Skin epidermis (tissue), 12 donors: ENCODE measurements at regions not wholly inside any gene's neighbourhood (a gene's known extent, or its start where the extent isn't known, plus 50 kb on each side); places are given as distances from the start of the nearest gene placed in this dataset.

Experiments used
- H3K27ac ChIP-seq, 21 experiments: fragments of 200-600 bp; sonication (generic) in 11 of 21; one replicate each; pipeline ENCODE4 v1.5.0; 2020; ENCODE audit warnings: mild to moderate bottlenecking in 3 of 21, inconsistent platforms in 2 of 21, moderate library complexity in 2 of 21
- H3K4me3 ChIP-seq, 7 experiments: fragments of 200-600 bp; sonication (generic) in 2 of 7; one replicate each; pipeline ENCODE4 v1.5.0; 2020; ENCODE audit warnings: inconsistent platforms in 2 of 7, mild to moderate bottlenecking in 2 of 7, moderate library complexity in 1 of 7

DNA sequence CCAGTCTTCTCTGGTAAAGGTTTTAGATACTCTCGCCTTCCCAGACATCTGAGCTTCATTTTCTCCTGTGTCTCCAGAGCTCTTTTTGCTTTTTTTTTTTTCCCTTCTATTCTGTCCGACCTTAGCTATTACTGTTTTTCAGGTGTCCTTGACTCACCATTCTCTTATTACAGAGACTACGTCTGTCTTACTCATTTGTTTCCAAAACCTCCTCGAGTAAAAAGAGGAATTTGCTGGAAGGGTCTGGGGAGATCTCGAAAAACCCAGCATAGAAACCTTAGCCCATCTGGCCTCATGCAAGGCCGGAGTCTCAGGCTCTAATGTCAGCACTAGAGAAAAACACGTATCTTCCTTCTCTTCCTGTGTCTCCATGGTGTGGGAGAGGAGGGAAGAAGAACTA, 109.2 kb upstream of the CARMIL1 start:
- peak overlapping the region in 14 of 21 experiments; percentile 1 to 77 (median 36) for H3K27ac ChIP-seq
- H3K4me3 ChIP-seq = no peak overlapping the region

DNA sequence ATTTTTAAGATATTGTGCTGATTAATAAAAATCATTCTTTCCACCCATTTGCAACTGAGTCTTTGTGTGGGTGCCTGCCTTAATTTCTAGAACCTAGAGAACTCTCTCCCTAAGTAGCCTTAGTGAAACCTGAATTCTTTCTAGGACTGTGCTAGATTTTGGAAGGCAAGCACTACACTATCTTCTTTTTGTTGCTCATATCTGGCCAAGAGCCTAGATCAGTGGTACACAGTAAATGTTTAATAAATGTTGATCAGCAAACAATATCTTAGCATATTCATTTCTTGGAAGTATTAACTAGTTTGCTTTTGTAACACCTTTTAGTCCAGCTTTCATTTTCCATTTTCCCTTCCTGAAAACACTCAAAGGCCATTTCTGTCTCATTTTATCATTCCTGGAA, 108.5 kb upstream of the CARMIL1 start:
- Histone ChIP-seq H3K27ac (peak overlapping the region in 13 of 21 experiments; percentile 4 to 78 (median 61)), H3K4me3 (no peak overlapping the region)

DNA sequence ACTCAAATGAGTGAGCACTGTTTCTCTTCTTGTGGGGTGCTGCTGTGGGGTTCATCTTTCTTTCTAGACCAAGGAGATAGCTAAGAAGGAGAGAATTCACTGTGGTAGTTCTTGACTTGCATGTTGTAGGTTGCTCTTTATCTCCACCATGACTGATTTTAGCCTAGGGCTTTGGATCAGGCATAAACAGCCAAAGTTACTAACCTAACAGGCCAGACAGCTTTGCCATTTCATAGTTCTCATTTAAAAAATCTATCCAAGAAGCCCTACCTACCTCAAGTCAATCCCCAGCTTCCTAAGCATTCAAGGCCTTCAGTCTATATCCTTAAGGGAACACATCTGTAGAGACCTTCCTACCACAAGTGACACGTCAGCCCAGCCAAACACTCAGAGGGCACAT, 107.9 kb upstream of the CARMIL1 start:
- H3K27ac ChIP-seq = peak overlapping the region in 15 of 21 experiments; percentile 4 to 78 (median 60)
- no peak overlapping the region for H3K4me3 ChIP-seq

DNA sequence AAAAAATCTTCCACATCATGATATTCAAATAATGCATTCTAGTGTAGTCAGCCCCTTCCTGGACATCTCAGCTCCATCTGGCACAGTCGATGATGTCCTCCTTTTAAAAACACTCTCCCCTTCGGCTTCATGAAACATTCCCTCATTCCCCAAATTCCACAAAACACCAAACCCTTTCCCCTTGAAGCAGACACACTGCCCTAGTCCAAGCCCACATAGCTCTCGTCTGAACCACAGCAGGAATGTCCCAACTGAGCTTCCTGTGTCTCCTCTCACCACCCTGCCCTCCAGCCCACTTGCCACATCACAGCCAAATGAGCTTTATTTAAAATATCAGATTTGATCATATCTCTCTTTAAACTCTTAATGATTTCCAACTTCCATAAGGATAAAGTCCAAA, 106.4 kb upstream of the CARMIL1 start:
- H3K27ac ChIP-seq = peak overlapping the region in 17 of 21 experiments; percentile 11 to 78 (median 56)

DNA sequence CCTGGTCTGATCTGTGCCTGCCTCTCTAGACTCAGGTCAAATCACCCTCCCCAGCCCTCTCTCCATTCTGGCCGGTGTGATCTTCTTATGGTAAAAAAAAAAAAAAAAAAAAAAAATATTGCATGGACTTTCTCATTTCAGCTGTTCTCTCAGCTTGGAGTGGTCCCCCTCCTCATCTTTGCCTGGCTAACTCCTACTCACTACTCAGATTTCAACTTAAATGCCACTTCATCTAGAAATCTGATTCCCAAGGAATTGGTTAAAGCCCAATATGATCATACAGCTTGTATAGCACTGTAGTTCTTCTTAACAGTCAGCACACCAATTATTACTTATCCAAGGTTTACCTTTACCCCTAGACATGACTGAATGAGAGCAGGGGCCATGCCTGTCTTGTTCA, 105.9 kb upstream of the CARMIL1 start:
- Histone ChIP-seq H3K27ac (peak overlapping the region in 17 of 21 experiments; percentile 5 to 78 (median 54)), H3K4me3 (no peak overlapping the region)

More for the DNA sequence above, 106.4 kb upstream of the CARMIL1 start:
- H3K4me3 ChIP-seq = no peak overlapping the region

DNA sequence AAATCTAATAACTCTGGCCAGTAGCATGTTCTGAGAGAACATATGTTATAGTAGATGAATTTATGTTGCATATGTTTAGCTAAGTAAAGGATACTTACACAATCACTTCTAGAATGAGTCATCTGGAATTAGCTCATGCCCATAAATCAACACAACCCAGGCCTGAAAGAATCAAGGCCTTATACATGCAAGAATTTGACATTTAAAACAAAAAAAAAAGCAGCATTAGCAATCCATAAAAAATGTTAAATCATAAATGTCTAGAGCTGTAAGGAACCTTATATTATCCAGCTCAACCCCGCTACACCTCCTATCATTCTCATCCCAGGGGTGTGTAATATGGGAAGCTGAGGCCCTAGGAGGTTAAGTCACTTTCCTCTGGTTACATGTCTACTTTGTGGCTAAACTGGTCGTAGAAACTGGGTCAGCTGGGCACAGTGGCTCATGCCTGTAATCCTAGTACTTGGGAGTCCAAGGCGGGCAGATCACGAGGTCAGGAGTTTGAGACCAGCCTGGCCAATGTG, 105.2 kb upstream of the CARMIL1 start:
- peak overlapping the region in 17 of 21 experiments; percentile 26 to 78 (median 61) for H3K27ac ChIP-seq
- H3K4me3 ChIP-seq = no peak overlapping the region

DNA sequence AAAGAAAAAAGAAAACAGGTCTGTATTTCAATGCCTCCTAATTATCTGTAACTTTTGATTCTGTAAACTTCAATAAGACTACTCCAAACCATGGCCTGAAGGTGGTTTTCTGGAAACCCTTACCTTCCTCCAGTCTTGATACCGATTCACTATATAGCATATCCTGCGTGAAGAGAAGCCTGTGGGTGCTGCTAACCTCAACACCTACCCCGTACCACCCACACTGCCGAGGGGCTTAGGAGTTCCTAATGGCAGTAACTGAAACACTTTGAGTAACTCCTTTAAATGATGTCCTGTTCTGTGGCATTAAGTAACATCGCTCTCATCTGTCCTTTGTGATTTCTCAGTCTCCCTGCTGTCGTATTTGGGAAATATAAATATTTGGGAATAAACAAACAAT, 104.5 kb upstream of the CARMIL1 start:
- Histone ChIP-seq H3K27ac (peak overlapping the region in 16 of 21 experiments; percentile 10 to 78 (median 60)), H3K4me3 (no peak overlapping the region)

DNA sequence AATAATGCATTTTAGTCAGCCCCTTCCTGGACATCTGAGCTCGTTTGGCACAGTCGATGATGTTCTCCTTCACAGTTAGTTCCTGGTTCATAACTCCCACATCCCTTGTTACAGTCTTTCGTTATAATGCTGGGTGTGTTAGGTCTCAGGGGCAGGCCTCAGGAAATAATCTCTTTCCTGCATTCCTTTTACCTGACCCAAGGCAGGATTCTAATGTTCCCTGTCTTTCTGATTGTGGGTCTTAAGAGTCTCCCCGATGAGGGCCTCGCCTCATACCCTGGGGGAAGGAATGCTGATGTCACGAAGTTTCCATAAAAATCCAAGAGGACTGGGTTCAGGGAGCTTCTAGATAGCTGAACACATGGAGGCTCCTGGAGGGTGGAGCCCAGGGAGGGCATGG, 104.0 kb upstream of the CARMIL1 start:
- no peak overlapping the region for H3K4me3 ChIP-seq

DNA sequence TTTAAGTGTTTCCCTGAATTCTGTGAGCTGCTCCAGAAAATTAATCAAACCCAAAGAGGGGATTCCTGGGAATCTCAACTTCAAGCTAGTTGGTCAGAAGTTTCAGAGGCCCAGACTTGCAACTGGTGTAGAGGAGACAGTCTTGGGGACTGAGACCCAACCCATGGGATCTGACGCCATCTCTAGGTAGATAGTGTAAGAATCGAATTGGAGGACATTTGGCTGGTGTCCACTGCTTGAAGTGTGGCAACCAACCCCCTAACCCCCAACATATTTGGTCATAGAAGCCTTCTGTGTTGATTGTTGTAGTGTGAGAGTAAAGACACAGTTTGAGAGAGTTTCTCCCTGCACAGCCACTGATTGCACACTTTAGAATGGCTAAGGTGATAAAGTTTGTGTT, 103.5 kb upstream of the CARMIL1 start:
- peak overlapping the region in 7 of 21 experiments; percentile 7 to 74 (median 72) for H3K27ac ChIP-seq

More for the DNA sequence above, 104.0 kb upstream of the CARMIL1 start:
- peak overlapping the region in 12 of 21 experiments; percentile 7 to 78 (median 62) for H3K27ac ChIP-seq

DNA sequence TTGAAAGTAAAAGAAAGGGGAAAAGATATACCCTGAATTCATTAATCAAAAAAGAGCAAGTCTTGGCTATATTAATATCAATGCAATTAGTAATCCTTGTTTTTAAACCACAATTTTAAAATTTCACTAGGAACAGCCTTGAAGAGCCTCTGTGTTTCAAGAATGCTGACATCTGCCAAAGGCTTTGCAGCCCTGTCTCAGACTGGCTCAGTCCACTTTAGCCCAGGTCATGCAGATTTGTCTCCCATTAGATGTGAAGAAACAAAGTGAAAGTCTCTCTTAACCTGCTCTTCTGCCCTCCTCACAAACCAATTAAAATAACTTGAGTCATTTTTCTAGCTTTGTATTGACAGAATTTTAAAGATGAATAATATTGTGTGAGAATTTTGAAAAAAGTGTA, 102.7 kb upstream of the CARMIL1 start:
- Histone ChIP-seq H3K27ac (peak overlapping the region in 1 of 21 experiments; percentile 8), H3K4me3 (no peak overlapping the region)

More for the DNA sequence above, 103.5 kb upstream of the CARMIL1 start:
- H3K4me3 ChIP-seq = no peak overlapping the region

DNA sequence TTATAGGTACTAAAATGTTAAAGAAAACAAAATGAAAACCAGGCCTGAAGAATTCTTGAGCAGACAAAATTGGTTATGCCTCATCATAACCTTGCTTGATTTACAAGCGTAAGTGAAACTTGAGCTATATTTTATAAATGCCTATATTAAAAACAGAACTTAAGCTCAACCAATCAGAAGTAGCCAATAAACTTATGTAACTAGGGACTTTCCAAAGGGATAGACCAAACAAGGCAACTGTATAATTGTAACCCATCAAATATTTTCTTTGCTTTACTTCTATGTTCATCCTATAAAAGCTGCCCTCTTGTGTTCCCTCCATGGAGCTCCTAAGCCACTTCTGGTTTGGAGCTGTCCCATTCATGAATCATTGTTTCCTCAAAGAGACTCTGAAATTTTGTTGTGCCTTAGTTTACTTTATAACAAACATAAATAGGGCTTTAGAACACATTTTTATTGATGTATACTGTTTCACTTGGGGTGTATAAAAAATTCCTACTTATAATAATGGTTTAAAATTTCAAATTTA, 101.6 kb upstream of the CARMIL1 start:
- Histone ChIP-seq H3K27ac (no peak overlapping the region), H3K4me3 (no peak overlapping the region)

DNA sequence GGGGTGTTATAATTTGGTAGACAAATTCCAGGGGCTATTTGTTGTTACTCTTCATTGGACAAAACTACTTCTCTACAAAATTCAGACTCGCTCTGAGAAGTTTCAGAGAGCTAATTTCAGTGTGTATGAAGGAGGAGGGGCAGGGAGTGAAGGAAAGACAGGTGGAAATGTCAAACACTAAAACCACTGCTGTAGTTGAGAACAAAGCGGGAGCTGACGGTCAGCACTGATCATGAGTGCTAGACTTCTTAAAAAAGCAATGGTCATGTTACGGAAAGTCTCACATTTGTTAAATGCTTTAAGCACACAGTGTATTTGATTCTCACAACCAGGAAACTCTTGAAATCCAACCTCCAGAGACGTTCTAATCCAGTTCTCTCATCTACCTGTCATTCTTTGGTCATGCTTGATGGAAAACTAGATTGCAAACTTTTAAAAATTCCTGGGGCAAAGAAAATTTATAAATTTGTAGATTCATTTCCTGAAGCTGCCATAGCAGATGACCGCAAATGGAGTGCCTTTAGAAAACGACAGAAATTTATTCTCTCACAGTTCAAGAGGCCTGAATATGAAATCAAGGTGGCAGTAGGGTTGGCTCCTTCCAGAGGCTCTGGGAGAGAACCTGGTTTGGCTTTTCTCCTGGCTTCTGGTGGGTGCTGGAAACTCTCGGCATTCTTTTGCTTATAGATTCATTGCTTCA, 100.7 kb upstream of the CARMIL1 start:
- H3K4me3 ChIP-seq = no peak overlapping the region
- H3K27ac ChIP-seq = peak overlapping the region in 14 of 21 experiments; percentile 7 to 87 (median 53)

DNA sequence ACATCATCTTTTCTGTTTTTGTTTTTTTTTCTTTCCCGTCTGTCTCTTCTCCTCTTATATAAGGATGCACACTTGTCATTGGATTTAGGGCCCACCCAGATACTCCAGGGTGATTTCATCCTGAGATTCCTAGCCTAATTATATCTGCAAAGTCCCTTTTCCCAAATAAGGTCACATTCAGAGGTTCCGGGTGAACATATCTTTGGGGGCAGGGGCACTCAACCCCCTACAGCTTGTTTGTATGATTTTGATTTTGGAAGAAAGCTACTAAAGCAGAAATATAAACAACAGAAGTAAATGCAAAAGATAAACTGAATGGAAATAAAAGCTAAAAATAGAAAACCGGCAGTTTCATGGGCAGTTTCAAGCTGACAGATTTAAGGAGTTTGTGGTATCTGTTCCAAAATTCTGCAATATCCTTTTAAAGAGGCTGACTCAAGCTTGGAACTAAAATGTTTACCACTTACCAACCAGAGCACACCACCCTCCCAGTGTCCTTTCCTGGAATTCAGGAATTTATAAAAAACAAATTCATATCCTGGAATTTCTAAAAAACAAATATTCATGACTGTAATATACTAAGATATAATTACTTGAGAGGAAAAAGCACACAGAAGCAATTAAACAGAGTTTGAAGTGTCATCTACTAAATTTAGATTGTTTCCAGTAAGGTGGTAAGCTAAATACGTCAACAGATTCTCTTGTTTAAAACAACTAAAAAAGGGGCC, 100.0 kb upstream of the CARMIL1 start:
- Histone ChIP-seq H3K4me3 (no peak overlapping the region), H3K27ac (peak overlapping the region in 14 of 21 experiments; percentile 7 to 87 (median 66))

DNA sequence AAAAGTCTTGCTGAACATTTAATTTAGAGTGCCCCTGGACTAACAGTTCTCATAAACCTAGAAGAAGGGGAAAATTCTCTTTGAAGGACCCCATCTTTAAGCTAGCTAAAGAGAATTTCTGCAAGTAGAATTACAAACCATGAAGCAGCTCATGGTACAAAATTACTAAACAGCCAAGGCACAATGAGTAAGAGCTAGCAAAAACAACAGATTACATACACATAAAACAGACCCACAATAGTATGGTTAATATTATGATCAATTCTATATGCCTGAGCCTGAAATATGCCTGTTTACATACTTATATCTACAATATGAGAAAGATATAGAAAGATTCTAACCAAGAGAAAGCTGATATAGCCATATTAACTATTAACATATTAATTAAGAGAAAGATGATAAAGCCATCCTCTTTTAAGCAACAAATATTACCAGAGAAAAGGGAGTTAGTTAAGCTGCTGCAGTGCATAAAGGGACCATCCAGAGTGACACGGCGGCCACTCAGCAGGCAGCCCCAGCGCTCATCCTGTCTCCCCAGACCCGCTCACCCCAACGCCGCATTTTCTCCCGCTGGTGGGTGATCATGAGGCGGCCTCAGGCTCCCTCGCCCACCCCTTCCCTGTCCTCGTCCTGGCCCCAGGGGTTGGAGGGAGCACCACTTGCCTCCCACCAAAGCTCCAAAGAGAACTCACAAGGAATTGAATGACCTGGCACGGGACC, 98.4 kb upstream of the CARMIL1 start:
- Histone ChIP-seq H3K27ac (peak overlapping the region in 10 of 21 experiments; percentile 10 to 77 (median 66)), H3K4me3 (no peak overlapping the region)

DNA sequence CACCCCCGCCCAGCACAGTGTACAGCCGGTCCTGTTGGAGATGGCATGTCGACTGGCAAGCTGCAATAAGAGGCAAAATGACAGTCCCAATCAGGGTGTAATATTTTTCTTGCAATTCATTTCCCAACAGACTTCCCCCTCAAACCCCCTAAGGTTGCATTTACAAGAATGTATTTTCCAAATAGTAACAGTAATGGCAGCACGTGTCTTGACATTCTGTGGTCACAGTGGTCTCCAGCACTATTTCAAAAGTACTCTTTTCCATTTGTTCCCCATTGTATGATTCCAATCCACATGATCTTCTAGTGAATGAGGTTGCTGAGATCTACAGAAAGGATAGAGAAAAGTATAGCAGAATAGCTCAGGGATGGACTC, 97.8 kb upstream of the CARMIL1 start:
- peak overlapping the region in 1 of 21 experiments; percentile 26 for H3K27ac ChIP-seq
- no peak overlapping the region for H3K4me3 ChIP-seq

DNA sequence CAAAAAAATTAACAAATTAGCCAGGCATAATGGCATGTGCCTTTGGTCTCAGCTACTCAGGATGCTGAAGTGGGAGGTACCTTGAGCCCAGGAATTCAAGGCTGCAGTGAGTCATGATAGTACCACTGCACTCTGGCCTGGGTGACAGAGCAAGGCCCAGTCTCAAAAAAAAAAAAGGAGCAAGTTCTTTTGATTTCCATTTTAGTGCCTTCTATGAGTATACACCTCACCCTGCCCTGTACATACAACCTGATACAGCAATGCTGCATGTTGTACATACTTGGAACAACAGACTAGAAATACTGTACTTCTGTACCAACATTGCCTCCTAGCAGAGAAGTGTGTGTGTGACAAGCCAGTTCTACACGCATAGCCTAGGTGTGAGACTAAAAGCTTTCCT, 97.3 kb upstream of the CARMIL1 start:
- Histone ChIP-seq H3K27ac (no peak overlapping the region), H3K4me3 (no peak overlapping the region)

DNA sequence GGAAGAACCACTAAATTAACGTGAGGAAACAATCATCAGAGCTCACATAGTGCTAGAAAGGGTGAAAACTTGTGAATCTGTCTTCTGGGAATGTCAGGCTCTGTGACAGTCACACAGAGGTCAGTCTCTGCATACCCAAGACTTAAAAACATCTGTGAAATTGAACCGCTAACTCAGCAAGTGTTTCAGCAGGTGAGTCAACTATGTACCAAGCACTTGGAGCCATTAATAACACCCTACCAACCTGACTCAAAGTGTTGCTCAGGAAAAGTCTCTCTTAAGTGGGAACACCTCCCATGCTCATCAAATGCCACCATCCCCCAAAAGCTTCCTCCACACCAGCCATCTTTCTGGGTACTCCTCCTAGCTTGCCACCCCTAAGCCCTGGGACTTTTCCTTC, 92.3 kb upstream of the CARMIL1 start:
- H3K4me3 ChIP-seq = no peak overlapping the region

DNA sequence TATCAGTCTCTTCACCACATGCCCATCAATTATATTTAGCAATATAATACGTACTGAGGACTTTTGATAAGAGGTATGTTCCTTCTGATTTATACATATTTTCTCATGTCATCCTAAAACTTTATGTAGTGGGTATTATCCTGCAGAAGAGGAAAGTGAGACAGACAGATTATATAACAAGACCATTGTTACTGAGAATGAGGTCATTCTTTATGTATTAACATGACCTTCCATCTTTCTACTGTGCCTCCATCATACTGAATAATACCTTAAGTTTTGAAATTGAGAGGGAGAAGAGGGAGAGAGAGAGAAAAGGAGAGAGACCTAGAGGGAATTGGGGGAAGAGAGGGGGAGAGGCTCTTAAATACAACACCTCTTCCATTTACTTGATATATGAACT, 90.9 kb upstream of the CARMIL1 start:
- no peak overlapping the region for H3K4me3 ChIP-seq
- no peak overlapping the region for H3K27ac ChIP-seq

More for the DNA sequence above, 92.3 kb upstream of the CARMIL1 start:
- H3K27ac ChIP-seq = no peak overlapping the region

DNA sequence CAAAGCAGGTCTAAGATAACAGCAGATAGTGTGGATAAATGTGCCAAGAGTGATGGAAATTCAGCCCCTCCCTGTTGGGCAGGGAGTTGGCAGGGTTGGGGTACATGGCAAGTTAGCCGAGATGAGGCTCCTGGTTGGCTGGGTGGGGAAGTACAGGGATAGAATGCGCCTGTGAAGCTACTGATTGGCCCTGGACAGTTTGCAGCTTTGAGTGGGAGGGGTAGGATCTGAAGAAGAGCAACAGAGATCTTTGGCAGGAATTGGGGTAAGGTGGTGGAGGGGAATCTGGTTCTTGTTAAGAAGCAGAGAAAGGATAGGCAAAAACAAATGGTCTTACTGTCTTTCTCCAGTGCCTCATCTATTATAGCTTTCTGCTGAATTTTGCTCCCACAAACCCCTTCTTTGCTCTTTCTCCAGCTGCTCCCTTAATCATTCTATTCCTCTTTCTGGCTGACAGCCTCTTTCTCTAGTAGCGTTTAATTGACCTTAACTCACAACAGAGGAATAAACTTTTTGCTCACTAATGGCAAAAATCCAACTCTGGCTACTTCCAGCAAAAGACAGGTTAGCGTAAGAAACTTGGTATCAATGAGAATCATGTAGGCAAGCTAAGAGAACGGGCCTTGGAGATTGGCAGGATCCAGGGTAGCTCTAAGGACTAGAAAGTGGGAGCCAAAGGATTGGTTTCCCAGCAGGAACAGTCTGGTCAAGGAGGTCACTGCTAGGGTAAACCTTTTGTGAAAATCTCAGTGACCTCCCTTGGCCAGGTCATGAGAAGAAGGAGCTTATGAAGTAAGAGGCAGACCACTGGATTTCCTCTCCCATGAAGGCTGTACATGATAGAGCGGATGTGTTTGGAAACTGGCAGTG, 86.3 kb upstream of the CARMIL1 start:
- no peak overlapping the region for H3K4me3 ChIP-seq
- H3K27ac ChIP-seq = peak overlapping the region in 20 of 21 experiments; percentile 26 to 90 (median 75)
